SU-DHL-6 (cell line): ENCODE measurements at regions not wholly inside any gene's neighbourhood (a gene's known extent, or its start where the extent isn't known, plus 50 kb on each side); places are given as distances from the start of the nearest gene placed in this dataset.

Experiments used
- H2AFZ ChIP-seq: fragments of 200-600 bp; sonication (generic); 2 replicates; pipeline ENCODE4 v1.6.1; 2014; ENCODE audit warnings: low read depth, mild to moderate bottlenecking, moderate library complexity, mixed read lengths, antibody characterized with exemption, low read length; ENCODE audit not compliant: severe bottlenecking
- H3F3A ChIP-seq: fragments of 200-600 bp; shearing (Covaris generic); 2 replicates; pipeline ENCODE4 v1.6.0; 2016; ENCODE audit warnings: antibody characterized with exemption, mild to moderate bottlenecking; ENCODE audit not compliant: insufficient read depth
- H3K27ac ChIP-seq: fragments of 200-600 bp; sonication (generic); 2 replicates; pipeline ENCODE4 v1.5.1; 2016; ENCODE audit warnings: low read depth, mild to moderate bottlenecking, low read length, moderate library complexity, mixed read lengths
- H3K27me3 ChIP-seq: fragments of 200-600 bp; sonication (generic), shearing (Covaris generic); 2 replicates; pipeline ENCODE4 v1.6.0; 2014; ENCODE audit warnings: mild to moderate bottlenecking, low read length
- H3K36me3 ChIP-seq: fragments of 200-600 bp; sonication (generic); 2 replicates; pipeline ENCODE4 v1.6.1; 2014; ENCODE audit warnings: mild to moderate bottlenecking, low read length, mixed read lengths
- H3K4me2 ChIP-seq: fragments of 300-600, 200-600 bp; shearing (Covaris generic), sonication (generic); 2 replicates; pipeline ENCODE4 v1.6.0; 2014; ENCODE audit warnings: low read length, low read depth, mild to moderate bottlenecking; ENCODE audit not compliant: poor library complexity, severe bottlenecking
- H3K4me3 ChIP-seq: fragments of 200-600 bp; sonication (generic); 2 replicates; pipeline ENCODE4 v1.5.1; 2014; ENCODE audit warnings: antibody characterized with exemption, low read length, mild to moderate bottlenecking, mixed read lengths; ENCODE audit not compliant: insufficient read depth, poor library complexity, severe bottlenecking
- H3K79me2 ChIP-seq: fragments of 200-600 bp; sonication (generic); 2 replicates; pipeline ENCODE4 v1.6.1; 2014; ENCODE audit warnings: mild to moderate bottlenecking, low read length, moderate library complexity; ENCODE audit not compliant: insufficient read depth
- H3K9ac ChIP-seq: fragments of 200-600 bp; sonication (generic); 2 replicates; pipeline ENCODE4 v1.7.0; 2014; ENCODE audit warnings: mild to moderate bottlenecking, low read length
- H3K9me2 ChIP-seq: fragments of 200-600 bp; sonication (generic); replicated peaks from 2 replicates; pipeline ENCODE4 v1.6.1; 2014; ENCODE audit warnings: low read length; ENCODE audit not compliant: insufficient read depth
- H3K9me3 ChIP-seq: fragments of 200-600 bp; sonication (generic); 2 replicates; pipeline ENCODE4 v1.6.1; 2014; ENCODE audit warnings: low read length, mixed read lengths; ENCODE audit not compliant: insufficient read depth
- H4K20me1 ChIP-seq: fragments of 200-600 bp; sonication (generic); 2 replicates; pipeline ENCODE4 v1.6.1; 2014; ENCODE audit warnings: low read depth, mild to moderate bottlenecking, antibody characterized with exemption, low read length, moderate library complexity, mixed read lengths
- CTCF ChIP-seq: fragments of 200-600 bp; sonication (generic); IDR thresholded peaks from one replicate; pipeline ENCODE4 v1.5.1; 2017; ENCODE audit warnings: antibody characterized with exemption, mild to moderate bottlenecking, low read length, moderate library complexity; ENCODE audit not compliant: insufficient read depth, poor library complexity, severe bottlenecking
- EZH2phosphoT487 ChIP-seq: fragments of 200-600 bp; sonication (generic), shearing (Covaris generic); conservative IDR thresholded peaks from 2 replicates; pipeline ENCODE4 v1.6.1; 2018; ENCODE audit warnings: mild to moderate bottlenecking, antibody characterized with exemption, low read length, moderate library complexity, mixed read lengths

GRCh38 chr6:24995270-24995669 lies 59.5 kb upstream of the RIPOR2 start:
- Histone ChIP-seq H3K9ac (no peak overlapping the region), H2AFZ (no peak overlapping the region), H3K4me2 (no peak overlapping the region), H3K4me3 (no peak overlapping the region), H3F3A (no peaks in the 10 kb centered on the region), H4K20me1 (no peaks in the 10 kb centered on the region), H3K27ac (no peak overlapping the region), H3K9me2 (no peaks in the 10 kb centered on the region), H3K27me3 (no peaks in the 10 kb centered on the region), H3K9me3 (0 out of 2 replicates have a peak, but pooled peaks cover 7% of the 10 kb centered on the region), H3K79me2 (no peaks in the 10 kb centered on the region), H3K36me3 (peaks cover 4% of the 10 kb centered on the region; the same call in 1 of the 2 replicates)
- no peak for TF ChIP-seq CTCF
- no peak for TF ChIP-seq EZH2phosphoT487

- no peaks in the 10 kb centered on the region for H3K79me2 ChIP-seq
- H3K9ac ChIP-seq = no peak overlapping the region
- 0 out of 2 replicates have a peak, but pooled peaks cover 7% of the 10 kb centered on the region for H3K9me3 ChIP-seq
- H3K36me3 ChIP-seq = peaks cover 4% of the 10 kb centered on the region; the same call in 1 of the 2 replicates
- no peak overlapping the region for H3K4me2 ChIP-seq
- H3K27ac ChIP-seq = no peak overlapping the region
- no peaks in the 10 kb centered on the region for H4K20me1 ChIP-seq
- H3K4me3 ChIP-seq = no peak overlapping the region
- no peaks in the 10 kb centered on the region for H3F3A ChIP-seq
- H3K27me3 ChIP-seq = no peaks in the 10 kb centered on the region
- H3K9me2 ChIP-seq = no peaks in the 10 kb centered on the region
- no peak overlapping the region for H2AFZ ChIP-seq
- TF ChIP-seq EZH2phosphoT487 = no peak
- TF ChIP-seq CTCF = no peak
Measured at GRCh38 chr6:24996269-24996836, 60.6 kb upstream of the RIPOR2 start.

GRCh38 chr6:24997231-24997630 lies 61.5 kb upstream of the RIPOR2 start:
- no peak overlapping the region for H2AFZ ChIP-seq
- H3K9me3 ChIP-seq = 0 out of 2 replicates have a peak, but pooled peaks cover 7% of the 10 kb centered on the region
- TF ChIP-seq CTCF (no peak), EZH2phosphoT487 (no peak)
- no peak overlapping the region for H3K4me3 ChIP-seq
- H3K9ac ChIP-seq = no peak overlapping the region
- H3K79me2 ChIP-seq = no peaks in the 10 kb centered on the region
- H3K27me3 ChIP-seq = no peaks in the 10 kb centered on the region
- no peaks in the 10 kb centered on the region for H3F3A ChIP-seq
- H3K9me2 ChIP-seq = no peaks in the 10 kb centered on the region
- no peaks in the 10 kb centered on the region for H4K20me1 ChIP-seq
- peaks cover 4% of the 10 kb centered on the region; the same call in 1 of the 2 replicates for H3K36me3 ChIP-seq
- H3K27ac ChIP-seq = no peak overlapping the region
- no peak overlapping the region for H3K4me2 ChIP-seq
